Thymus (tissue), 11 donors: ENCODE measurements at regions not wholly inside any gene's neighbourhood (a gene's known extent, or its start where the extent isn't known, plus 50 kb on each side); places are given as distances from the start of the nearest gene placed in this dataset.

ENCODE experiments used
- DNase-seq, 9 donors: peaks; one replicate each; pipeline ENCODE4 v3.0.0-alpha.2; 2013; ENCODE audit warnings: low spot score in 9 of 9, low read depth in 6 of 9, missing footprints in 1 of 9
- H3K27ac ChIP-seq, 2 donors: one replicate each; pipeline ENCODE4 v1.5.1; 2013; ENCODE audit warnings: control low read depth in 1 of 2, low read depth in 1 of 2, low read length in 1 of 2, mild to moderate bottlenecking in 1 of 2, moderate library complexity in 1 of 2
- H3K27me3 ChIP-seq, 2 donors: one replicate each; pipeline ENCODE4 v1.5.1; 2013; ENCODE audit warnings: low read length in 1 of 2; ENCODE audit not compliant: control insufficient read depth in 2 of 2, insufficient read depth in 1 of 2
- H3K36me3 ChIP-seq, 2 donors: one replicate each; pipeline ENCODE4 v1.5.1; 2013; ENCODE audit warnings: low read length in 1 of 2, mild to moderate bottlenecking in 1 of 2, moderate library complexity in 1 of 2; ENCODE audit not compliant: control insufficient read depth in 2 of 2, insufficient read depth in 2 of 2
- H3K4me1 ChIP-seq, 2 donors: one replicate each; pipeline ENCODE4 v1.5.1; 2013; ENCODE audit warnings: low read length in 2 of 2; ENCODE audit not compliant: control insufficient read depth in 2 of 2, insufficient read depth in 2 of 2
- H3K4me3 ChIP-seq, 2 donors: one replicate each; pipeline ENCODE4 v1.5.1; 2013; ENCODE audit warnings: low read length in 2 of 2, control low read depth in 1 of 2, mild to moderate bottlenecking in 1 of 2
- H3K9me3 ChIP-seq, 2 donors: one replicate each; pipeline ENCODE4 v1.5.1; 2013; ENCODE audit warnings: low read length in 1 of 2, mild to moderate bottlenecking in 1 of 2; ENCODE audit not compliant: control insufficient read depth in 2 of 2, insufficient read depth in 1 of 2
- WGBS: extraction: QIAGEN DNeasy Blood & Tissue Kit; methylation state at CpG from one replicate; pipeline ENCODE4 v1.1.7; 2013; 5-methylcytosine and 5-hydroxymethylcytosine counted together
- donor health status: healthy.

DNA sequence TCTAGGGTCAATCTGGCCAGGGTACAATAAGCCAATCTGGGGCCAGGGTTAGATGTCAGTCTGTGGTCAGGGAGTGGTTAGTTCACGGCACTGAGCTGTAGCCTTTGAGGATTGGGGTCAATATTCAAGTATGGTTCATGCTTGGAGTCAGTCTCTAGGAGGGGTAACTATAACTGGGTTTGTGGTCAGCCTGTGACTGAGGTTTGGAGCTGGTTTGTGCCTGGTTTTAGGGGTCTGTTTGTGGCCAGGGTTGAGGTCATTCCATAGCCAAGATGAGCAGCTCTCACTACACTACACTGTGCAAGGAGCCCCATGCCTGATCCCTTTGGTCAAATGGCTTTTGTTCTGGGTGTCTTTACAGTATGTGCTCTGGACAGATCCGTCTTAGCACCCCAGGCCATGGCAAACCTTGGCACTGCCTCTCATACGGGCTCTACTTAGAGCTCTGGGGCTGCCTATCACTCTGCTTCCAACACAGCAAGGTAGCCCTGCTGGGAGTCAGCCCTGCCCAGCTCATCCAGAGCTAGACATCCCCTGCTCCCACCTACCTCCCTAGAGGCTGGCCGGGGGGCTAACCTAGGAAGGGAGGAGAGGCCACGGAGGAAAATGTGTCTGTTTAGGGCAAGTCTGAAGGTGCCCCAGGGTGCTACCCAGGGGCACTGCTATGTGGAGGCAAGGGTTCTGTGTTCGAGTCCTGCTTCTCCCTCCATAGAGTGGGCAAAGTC lies 63.3 kb upstream of the CORO2B start:
- Histone ChIP-seq H3K36me3 (no peaks in the 10 kb centered on the region), H3K4me3 (no peak overlapping the region), H3K9me3 (no peaks in the 10 kb centered on the region), H3K27me3 (no peaks in the 10 kb centered on the region), H3K4me1 (peaks cover 0 to 3% of the 10 kb centered on the region in 2 donors), H3K27ac (no peak overlapping the region)
- DNase-seq, result no peak
- WGBS, result 95% methylated on average over 6 of the region's 6 CpGs

DNA sequence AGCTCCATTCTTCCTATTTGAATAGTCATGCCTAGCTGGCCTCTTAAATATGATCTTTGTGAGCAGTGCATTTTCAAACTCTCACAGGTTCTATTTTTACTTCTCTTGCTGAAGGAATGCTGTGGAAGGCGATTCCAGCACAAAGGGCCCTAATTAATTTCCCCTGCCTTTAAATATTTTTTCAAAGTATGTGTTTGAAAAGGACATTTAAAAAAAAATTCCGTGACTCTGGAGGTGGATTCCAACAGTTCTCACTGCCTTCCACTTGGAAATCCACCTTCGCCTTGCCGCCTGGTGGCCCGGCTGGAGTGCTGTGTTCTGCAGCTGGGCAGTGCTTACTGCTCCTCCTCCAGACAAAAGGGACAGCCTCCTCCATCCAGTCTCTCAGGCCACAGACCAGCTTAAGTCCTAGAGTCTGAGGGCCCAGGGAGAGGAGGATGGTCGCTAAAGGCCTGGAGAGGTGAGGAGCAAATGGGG lies 61.5 kb upstream of the CORO2B start:
- no peak for DNase-seq
- Histone ChIP-seq H3K27ac (no peak overlapping the region), H3K4me3 (no peak overlapping the region), H3K27me3 (no peaks in the 10 kb centered on the region), H3K36me3 (no peaks in the 10 kb centered on the region), H3K4me1 (peaks cover 0 to 3% of the 10 kb centered on the region in 2 donors), H3K9me3 (no peaks in the 10 kb centered on the region)
- WGBS, result 96% methylated on average over 6 of the region's 6 CpGs

DNA sequence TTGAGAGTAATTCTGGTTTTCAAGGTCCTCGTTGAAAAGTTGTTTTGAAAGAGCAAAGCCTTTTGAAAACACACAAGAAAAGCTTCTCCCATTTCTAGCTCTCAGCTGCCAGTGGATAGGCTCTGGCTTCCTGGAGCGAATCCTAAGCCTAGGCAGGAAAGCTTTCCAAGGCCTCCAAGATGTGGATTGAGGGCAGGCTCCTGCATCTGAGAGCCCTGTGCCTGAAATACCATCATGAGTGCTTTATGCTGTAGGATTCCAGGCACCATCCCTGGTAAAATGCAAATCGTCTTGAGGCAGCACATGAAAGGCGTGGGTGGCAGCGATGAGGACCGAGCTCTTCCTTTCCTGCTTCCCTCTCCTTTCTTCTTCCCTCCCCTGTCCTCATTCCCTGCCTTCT lies 60.7 kb upstream of the CORO2B start:
- no peak for DNase-seq
- peaks cover 0 to 3% of the 10 kb centered on the region in 2 donors for H3K4me1 ChIP-seq
- H3K27ac ChIP-seq, result no peak overlapping the region
- H3K4me3 ChIP-seq, result no peak overlapping the region
- no peaks in the 10 kb centered on the region for H3K36me3 ChIP-seq
- no peaks in the 10 kb centered on the region for H3K27me3 ChIP-seq
- no peaks in the 10 kb centered on the region for H3K9me3 ChIP-seq
- WGBS, result 96% methylated on average over 6 of the region's 6 CpGs

DNA sequence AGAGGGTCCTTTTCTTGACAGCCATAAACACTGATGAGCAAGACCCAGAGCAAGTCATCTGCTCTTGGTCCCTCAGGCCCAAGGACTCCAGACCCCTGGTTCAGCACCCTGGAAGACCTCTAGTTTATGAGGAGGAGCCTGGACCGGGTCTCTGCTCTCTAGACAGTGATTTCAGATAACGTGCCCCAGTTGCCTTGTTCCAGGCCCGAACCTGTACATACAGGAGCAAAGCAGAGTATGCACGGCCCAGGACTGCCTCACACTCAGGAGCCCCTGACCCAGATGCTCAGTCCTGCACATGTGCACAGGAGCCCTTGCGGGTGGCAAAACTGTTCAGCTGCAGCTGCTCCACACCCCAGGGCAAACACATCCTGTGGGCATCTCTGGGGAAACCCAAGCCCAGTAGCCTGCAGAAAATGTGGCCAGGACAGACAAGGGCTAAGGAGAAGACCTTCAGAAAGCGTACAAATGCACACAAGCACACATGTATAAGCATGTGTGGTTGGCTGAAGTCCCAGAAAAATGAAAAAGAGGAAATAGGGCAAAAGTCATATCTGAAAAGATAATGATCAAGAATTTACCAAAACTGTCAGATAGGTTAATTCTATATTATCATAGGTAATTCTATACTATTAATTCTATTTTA lies 59.9 kb upstream of the CORO2B start:
- WGBS, result 49% methylated on average over 6 of the region's 6 CpGs

DNA sequence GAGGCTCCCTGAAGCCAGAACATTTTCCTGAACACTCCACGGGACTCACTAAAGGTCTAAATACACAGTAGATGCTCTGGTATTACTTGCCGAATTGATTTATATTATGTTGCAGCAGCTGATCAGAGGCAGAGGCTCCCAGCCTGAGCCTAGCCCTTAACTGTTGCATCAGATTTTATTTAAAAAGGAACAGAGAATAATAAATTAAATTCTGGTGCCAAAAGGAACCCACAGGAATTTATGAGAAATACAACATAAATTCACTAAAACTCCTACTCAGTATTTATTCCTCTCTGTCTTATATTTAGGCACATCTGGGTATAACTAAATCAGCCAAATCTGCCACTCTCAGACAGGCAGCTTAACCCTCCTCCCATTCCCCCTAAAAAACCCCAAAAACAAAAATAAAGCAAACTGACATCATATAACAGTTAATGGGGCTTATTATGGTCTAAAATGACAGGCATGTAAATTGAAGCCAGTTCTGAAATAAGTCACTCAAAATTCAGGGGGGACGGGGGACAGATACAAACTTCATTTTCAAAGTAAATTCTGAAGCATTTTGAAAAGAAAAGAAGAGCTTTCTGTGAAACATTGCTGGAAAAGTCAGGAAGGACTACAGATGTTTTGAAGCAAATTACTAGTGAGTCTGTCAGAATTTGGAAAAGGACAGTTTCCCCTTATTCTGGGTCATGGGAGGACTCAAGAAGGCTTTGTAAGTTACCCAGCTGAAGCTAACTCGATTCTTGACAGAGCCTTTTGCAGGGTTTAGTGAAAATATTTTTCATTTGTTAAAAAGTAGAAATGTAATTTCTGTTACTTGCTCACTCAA lies 53.8 kb upstream of the CORO2B start:
- Histone ChIP-seq H3K4me3 (no peak overlapping the region), H3K27ac (no peak overlapping the region), H3K36me3 (no peaks in the 10 kb centered on the region), H3K27me3 (no peaks in the 10 kb centered on the region), H3K9me3 (no peaks in the 10 kb centered on the region), H3K4me1 (no peaks in the 10 kb centered on the region)
- WGBS, result 90% methylated on average over 4 of the region's 4 CpGs
- no peak for DNase-seq

More for the DNA sequence above, 59.9 kb upstream of the CORO2B start:
- Histone ChIP-seq H3K27me3 (no peaks in the 10 kb centered on the region), H3K4me3 (no peak overlapping the region), H3K36me3 (no peaks in the 10 kb centered on the region), H3K9me3 (no peaks in the 10 kb centered on the region), H3K4me1 (peaks cover 0 to 3% of the 10 kb centered on the region in 2 donors), H3K27ac (no peak overlapping the region)
- peak in 1 of 9 donors; percentile 8 for DNase-seq

DNA sequence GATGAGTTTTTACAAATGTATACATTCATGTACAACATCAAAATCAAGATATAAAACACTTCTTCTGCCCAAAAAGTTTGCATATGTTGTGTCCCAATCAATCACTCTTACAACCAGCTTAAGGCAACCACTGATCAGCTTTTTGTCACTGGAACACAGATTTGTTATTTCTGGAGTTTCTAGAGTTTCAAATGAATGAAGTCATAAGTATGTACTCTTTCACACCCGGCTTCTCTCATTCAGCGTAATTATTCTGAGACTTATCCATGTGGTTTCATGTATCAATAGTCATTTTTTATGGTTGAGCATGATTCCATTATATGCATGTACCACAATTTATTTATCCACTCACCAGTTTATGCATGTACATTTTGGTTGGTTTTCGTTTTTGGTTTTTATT lies 53.0 kb upstream of the CORO2B start:
- 97% methylated on average over 3 of the region's 3 CpGs for WGBS
- no peak overlapping the region for H3K27ac ChIP-seq

DNA sequence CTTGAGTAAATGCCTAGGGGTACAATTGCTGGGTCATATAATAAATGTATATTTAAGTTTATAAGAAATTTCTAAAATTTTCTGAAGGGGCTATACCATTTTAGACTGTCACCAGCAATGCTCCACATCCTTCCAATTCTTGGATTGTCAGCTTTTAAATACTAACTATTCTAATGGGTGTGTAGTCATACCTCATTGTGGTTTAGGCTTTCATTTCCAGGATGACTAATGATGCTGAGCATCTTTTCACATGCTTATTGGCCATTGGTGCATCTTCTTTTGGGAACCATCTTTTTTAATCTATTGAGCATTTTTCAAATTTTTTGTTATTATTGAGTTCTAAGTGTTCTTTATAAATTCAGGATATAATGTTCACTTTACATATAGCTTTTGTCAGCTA lies 52.5 kb upstream of the CORO2B start:
- Histone ChIP-seq H3K9me3 (no peaks in the 10 kb centered on the region), H3K4me1 (no peaks in the 10 kb centered on the region), H3K36me3 (no peaks in the 10 kb centered on the region), H3K4me3 (no peak overlapping the region), H3K27ac (no peak overlapping the region), H3K27me3 (no peaks in the 10 kb centered on the region)
- no peak for DNase-seq

More for the DNA sequence above, 53.0 kb upstream of the CORO2B start:
- Histone ChIP-seq H3K4me3 (no peak overlapping the region), H3K4me1 (no peaks in the 10 kb centered on the region), H3K36me3 (no peaks in the 10 kb centered on the region), H3K27me3 (no peaks in the 10 kb centered on the region), H3K9me3 (no peaks in the 10 kb centered on the region)
- no peak for DNase-seq

DNA sequence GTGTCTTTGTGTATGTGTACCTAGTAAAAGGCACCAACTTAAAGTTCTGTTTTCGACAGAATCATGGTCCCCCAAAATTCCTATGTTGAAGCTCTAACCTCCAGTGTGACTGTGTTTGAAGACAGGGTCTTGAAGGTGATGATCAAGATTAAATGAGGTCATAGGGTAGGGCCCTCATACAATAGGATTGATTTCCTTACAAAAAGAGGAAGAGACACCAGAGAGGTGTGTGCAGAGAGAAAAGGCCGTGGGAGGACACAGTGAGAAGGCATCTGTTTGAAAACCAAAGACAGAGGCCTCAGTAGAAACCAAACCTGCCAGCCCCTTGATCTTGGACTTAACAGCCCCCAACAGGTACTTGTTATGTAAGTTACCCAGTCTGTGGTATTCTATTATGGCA lies 52.0 kb upstream of the CORO2B start:
- Histone ChIP-seq H3K9me3 (no peaks in the 10 kb centered on the region), H3K27me3 (no peaks in the 10 kb centered on the region), H3K27ac (no peak overlapping the region), H3K4me3 (no peak overlapping the region), H3K36me3 (no peaks in the 10 kb centered on the region), H3K4me1 (no peaks in the 10 kb centered on the region)
- no peak for DNase-seq
- WGBS, result 59% methylated on average over 2 of the region's 2 CpGs
